GM12872 (cell line): ENCODE measurements at regions not wholly inside any gene's neighbourhood (a gene's known extent, or its start where the extent isn't known, plus 50 kb on each side); places are given as distances from the start of the nearest gene placed in this dataset.

Experiments
- CTCF ChIP-seq: IDR thresholded peaks from 3 replicates; pipeline ENCODE4 v1.5.1; 2011; ENCODE audit warnings: low read depth, mild to moderate bottlenecking, low read length, moderate library complexity; ENCODE audit not compliant: insufficient read depth

DNA sequence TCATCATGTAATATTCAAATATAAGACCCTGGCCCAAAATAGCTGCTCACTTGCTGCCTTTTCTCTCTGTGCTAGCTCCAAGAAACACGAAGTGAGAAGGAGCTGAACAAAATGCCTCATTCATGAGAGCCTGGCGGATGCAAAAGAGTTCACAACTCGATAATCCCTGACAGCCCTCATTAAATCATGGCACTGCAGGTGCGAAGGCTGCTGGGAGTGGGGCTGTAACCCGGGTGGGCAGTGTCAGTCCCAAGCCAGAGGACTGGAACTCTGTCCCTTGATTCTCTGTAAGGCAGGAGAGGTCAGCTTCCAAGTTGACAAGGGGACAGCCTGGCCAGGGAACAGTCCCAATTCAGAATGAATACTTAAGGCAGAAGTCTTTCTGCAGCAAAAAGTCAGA is 318.5 kb downstream of the CDC5L start:
- no peak for TF ChIP-seq CTCF

DNA sequence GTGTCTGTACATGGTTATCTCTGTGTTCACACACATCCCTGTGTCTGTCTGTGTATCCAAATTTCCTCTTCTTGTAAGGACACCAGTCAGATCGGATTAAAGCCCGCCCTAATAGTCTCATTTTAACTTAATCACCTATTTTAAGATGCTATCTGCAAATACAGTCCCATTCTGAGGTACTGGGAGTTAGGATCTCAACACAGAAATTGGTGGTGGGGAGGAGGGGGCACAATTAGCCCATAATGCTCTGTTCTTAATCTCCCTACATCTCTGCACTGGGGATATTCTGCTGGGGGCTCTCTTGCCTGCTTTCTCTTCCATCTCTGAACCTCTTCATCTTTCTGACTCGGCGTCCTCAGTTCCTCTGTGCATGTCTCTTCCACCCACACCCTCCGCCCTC is 320.7 kb downstream of the CDC5L start:
- TF ChIP-seq CTCF, result no peak

- no peak for TF ChIP-seq CTCF
Measured at GRCh38 chr6:44712353-44713111, 325.0 kb downstream of the CDC5L start.

GRCh38 chr6:44715188-44715587 is 327.7 kb downstream of the CDC5L start:
- no peak for TF ChIP-seq CTCF

GRCh38 chr6:44715925-44716324 is 328.4 kb downstream of the CDC5L start:
- no peak for TF ChIP-seq CTCF

DNA sequence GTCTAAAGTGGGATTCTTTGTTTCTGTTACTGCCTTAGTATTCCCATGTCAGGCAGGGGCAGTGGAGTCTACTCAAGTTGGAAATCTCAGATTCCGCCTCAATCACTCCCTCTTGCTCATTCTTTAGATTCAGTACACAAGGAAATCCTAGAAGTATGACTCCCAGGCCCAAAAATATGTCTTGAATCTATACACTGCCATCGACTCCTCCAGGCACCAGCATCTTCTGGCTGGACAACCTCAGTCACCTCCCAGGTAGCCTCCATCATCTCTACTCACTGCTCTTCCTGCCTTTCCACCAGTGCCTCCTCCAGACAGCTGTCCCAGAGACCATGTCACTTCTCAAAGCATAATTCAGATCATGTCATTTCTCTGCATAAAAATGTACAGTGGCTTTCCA is 329.9 kb downstream of the CDC5L start:
- TF ChIP-seq CTCF, result no peak

GRCh38 chr6:44721954-44722578 is 334.6 kb downstream of the CDC5L start:
- TF ChIP-seq CTCF, result no peak
